Inflammatory macrophage treated with lipopolysaccharide for 1 hour (primary cell): ENCODE measurements at regions not wholly inside any gene's neighbourhood (a gene's known extent, or its start where the extent isn't known, plus 50 kb on each side); places are given as distances from the start of the nearest gene placed in this dataset.

Experiments
- DNase-seq, 2 donors: peaks; one replicate each; pipeline ENCODE4 v3.0.0-alpha.2; 2020 to 2022

- no peak for DNase-seq
Observed at GRCh38 chr5:164941132-164941531, 1435.7 kb downstream of the MAT2B start.

- DNase-seq, result no peak
Observed at GRCh38 chr5:164950927-164951326, 1445.5 kb downstream of the MAT2B start.

GRCh38 chr5:164951570-164951969, 1446.2 kb downstream of the MAT2B start:
- DNase-seq, result no peak

GRCh38 chr5:164958688-164959087, 1453.3 kb downstream of the MAT2B start:
- DNase-seq, result peak in 1 of 2 donors; percentile 5

GRCh38 chr5:164959761-164960160, 1454.3 kb downstream of the MAT2B start:
- no peak for DNase-seq

- DNase-seq, result no peak
Observed at GRCh38 chr5:164962329-164962961, 1457.0 kb downstream of the MAT2B start.

- no peak for DNase-seq
Observed at GRCh38 chr5:164966611-164967010, 1461.2 kb downstream of the MAT2B start.

- no peak for DNase-seq
Observed at GRCh38 chr5:164967354-164967753, 1461.9 kb downstream of the MAT2B start.

GRCh38 chr5:164972973-164973372, 1467.6 kb downstream of the MAT2B start:
- no peak for DNase-seq

GRCh38 chr5:164975986-164976385, 1470.6 kb downstream of the MAT2B start:
- no peak for DNase-seq

- DNase-seq, result no peak
Observed at GRCh38 chr5:164980480-164980879, 1475.1 kb downstream of the MAT2B start.

- no peak for DNase-seq
Observed at GRCh38 chr5:164998142-164998541, 1492.7 kb downstream of the MAT2B start.

GRCh38 chr5:164998590-164998989, 1493.2 kb downstream of the MAT2B start:
- DNase-seq, result no peak

- no peak for DNase-seq
Observed at GRCh38 chr5:165000479-165001190, 1495.2 kb downstream of the MAT2B start.

- DNase-seq, result no peak
Observed at GRCh38 chr5:165003283-165003682, 1497.9 kb downstream of the MAT2B start.

- DNase-seq, result no peak
Observed at GRCh38 chr5:165004175-165004574, 1498.8 kb downstream of the MAT2B start.

- DNase-seq, result peak; percentile 65 to 66
Observed at GRCh38 chr5:165014439-165014838, 1509.0 kb downstream of the MAT2B start.

GRCh38 chr5:165015126-165015525, 1509.7 kb downstream of the MAT2B start:
- DNase-seq, result peak; percentile 8 to 25

- DNase-seq, result no peak
Observed at GRCh38 chr5:165015547-165015946, 1510.1 kb downstream of the MAT2B start.

- DNase-seq, result no peak
Observed at GRCh38 chr5:165026971-165027370, 1521.6 kb downstream of the MAT2B start.

GRCh38 chr5:165028356-165028755, 1522.9 kb downstream of the MAT2B start:
- DNase-seq, result no peak

GRCh38 chr5:165029099-165029870, 1523.9 kb downstream of the MAT2B start:
- peak; percentile 58 to 60 for DNase-seq

- DNase-seq, result no peak
Observed at GRCh38 chr5:165030971-165031370, 1525.6 kb downstream of the MAT2B start.

GRCh38 chr5:165031371-165031770, 1526.0 kb downstream of the MAT2B start:
- no peak for DNase-seq
